ENCODE measurements at regions not wholly inside any gene's neighbourhood (a gene's known extent, or its start where the extent isn't known, plus 50 kb on each side); places are given as distances from the start of the nearest gene placed in this dataset.

DNA sequence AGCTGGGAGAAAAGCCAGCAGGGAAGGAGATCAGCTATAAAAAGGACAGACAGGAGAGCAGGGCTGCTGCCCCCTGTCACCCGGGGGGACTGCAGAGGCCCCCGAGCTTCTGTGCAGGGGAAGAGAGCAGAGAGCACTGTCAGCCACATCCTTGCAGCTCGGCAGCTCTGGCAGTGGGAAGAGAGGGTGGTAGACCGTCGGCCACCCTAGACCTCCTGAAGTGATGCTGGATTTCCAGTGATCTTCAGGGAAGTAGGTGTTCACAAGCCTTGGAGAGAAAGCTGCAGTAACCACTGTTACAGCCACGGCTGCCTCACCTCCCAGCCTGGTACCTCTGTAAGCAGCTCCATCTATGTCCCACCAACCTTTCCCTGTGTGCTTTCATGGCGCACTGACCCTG is 134.9 kb downstream of the TFCP2L1 start:
- no peak for DNase-seq (ENCODE audit: low spot score)
- Mint-ChIP-seq H3K27ac (no peak overlapping the region), H3K4me3 (no peak overlapping the region), H3K9me3 (no peaks in the 10 kb centered on the region), H3K36me3 (no peaks in the 10 kb centered on the region), H3K4me1 (no peaks in the 10 kb centered on the region), H3K27me3 (ENCODE audit: low read depth) (no peaks in the 10 kb centered on the region)
- TF ChIP-seq HMGXB4 (CRISPR knock-in tag; IDR thresholded peaks at IDR 0.05) (no peak), ZNF138 (CRISPR knock-in tag; conservative IDR thresholded peaks at IDR 0.05) (no peak), AFF4 (CRISPR knock-in tag; IDR thresholded peaks at IDR 0.05; ENCODE audit: borderline replicate concordance) (no peak), MXD4 (CRISPR knock-in tag; IDR thresholded peaks at IDR 0.05; ENCODE audit: borderline replicate concordance) (no peak), IRF2 (CRISPR knock-in tag; IDR thresholded peaks at IDR 0.05; ENCODE audit: borderline replicate concordance, low read depth) (no peak), ZNF396 (CRISPR knock-in tag; IDR thresholded peaks at IDR 0.05; ENCODE audit: borderline replicate concordance) (no peak)
- TF ChIP-seq, protein P1, sequence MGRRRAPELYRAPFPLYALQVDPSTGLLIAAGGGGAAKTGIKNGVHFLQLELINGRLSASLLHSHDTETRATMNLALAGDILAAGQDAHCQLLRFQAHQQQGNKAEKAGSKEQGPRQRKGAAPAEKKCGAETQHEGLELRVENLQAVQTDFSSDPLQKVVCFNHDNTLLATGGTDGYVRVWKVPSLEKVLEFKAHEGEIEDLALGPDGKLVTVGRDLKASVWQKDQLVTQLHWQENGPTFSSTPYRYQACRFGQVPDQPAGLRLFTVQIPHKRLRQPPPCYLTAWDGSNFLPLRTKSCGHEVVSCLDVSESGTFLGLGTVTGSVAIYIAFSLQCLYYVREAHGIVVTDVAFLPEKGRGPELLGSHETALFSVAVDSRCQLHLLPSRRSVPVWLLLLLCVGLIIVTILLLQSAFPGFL (CRISPR knock-in tag; IDR thresholded peaks at IDR 0.05; ENCODE audit: borderline replicate concordance), result no peak
- TF ChIP-seq, protein P2, sequence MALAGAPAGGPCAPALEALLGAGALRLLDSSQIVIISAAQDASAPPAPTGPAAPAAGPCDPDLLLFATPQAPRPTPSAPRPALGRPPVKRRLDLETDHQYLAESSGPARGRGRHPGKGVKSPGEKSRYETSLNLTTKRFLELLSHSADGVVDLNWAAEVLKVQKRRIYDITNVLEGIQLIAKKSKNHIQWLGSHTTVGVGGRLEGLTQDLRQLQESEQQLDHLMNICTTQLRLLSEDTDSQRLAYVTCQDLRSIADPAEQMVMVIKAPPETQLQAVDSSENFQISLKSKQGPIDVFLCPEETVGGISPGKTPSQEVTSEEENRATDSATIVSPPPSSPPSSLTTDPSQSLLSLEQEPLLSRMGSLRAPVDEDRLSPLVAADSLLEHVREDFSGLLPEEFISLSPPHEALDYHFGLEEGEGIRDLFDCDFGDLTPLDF (CRISPR knock-in tag; IDR thresholded peaks at IDR 0.05), result no peak
- ATAC-seq, result no peak
- ChIA-PET CTCF (interaction anchor here (0.9 to 3.5 kb wide), 2 partner anchors 21 to 55 kb away, joined by 4 to 15 read pairs; no protein-coding TSS in a partner anchor), POLR2A (no interaction called here)

- TF ChIP-seq IRF2 (CRISPR knock-in tag; IDR thresholded peaks at IDR 0.05; ENCODE audit: borderline replicate concordance, low read depth), result no peak
- TF ChIP-seq RELA (CRISPR knock-in tag; IDR thresholded peaks at IDR 0.05; ENCODE audit: borderline replicate concordance), result no peak
- TF ChIP-seq, protein P3, sequence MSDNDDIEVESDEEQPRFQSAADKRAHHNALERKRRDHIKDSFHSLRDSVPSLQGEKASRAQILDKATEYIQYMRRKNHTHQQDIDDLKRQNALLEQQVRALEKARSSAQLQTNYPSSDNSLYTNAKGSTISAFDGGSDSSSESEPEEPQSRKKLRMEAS (CRISPR knock-in tag; IDR thresholded peaks at IDR 0.05), result no peak
- no peak for TF ChIP-seq RORB (CRISPR knock-in tag; IDR thresholded peaks at IDR 0.05)
- TF ChIP-seq NR2C2 (CRISPR knock-in tag; IDR thresholded peaks at IDR 0.05), result no peak
- no peak for TF ChIP-seq IRF1 (CRISPR knock-in tag; IDR thresholded peaks at IDR 0.05)
- TF ChIP-seq ZNF396 (CRISPR knock-in tag; IDR thresholded peaks at IDR 0.05; ENCODE audit: borderline replicate concordance), result no peak
- no peak for TF ChIP-seq JAZF1 (CRISPR knock-in tag; IDR thresholded peaks at IDR 0.05)
- TF ChIP-seq, protein P4, sequence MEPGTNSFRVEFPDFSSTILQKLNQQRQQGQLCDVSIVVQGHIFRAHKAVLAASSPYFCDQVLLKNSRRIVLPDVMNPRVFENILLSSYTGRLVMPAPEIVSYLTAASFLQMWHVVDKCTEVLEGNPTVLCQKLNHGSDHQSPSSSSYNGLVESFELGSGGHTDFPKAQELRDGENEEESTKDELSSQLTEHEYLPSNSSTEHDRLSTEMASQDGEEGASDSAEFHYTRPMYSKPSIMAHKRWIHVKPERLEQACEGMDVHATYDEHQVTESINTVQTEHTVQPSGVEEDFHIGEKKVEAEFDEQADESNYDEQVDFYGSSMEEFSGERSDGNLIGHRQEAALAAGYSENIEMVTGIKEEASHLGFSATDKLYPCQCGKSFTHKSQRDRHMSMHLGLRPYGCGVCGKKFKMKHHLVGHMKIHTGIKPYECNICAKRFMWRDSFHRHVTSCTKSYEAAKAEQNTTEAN (CRISPR knock-in tag; IDR thresholded peaks at IDR 0.05), result no peak
- no peak for DNase-seq (ENCODE audit: low spot score)
- ChIA-PET CTCF (interaction anchor here (0.9 to 3.5 kb wide), 2 partner anchors 22 to 56 kb away, joined by 4 to 15 read pairs; no protein-coding TSS in a partner anchor), POLR2A (no interaction called here)
- Mint-ChIP-seq H3K36me3 (no peaks in the 10 kb centered on the region), H3K27me3 (ENCODE audit: low read depth) (no peaks in the 10 kb centered on the region), H3K9me3 (no peaks in the 10 kb centered on the region), H3K4me1 (no peaks in the 10 kb centered on the region), H3K27ac (no peak overlapping the region), H3K4me3 (no peak overlapping the region)
- no peak for ATAC-seq
These were observed 134.3 kb downstream of the TFCP2L1 start for GRCh38 chr2:121150713-121151112.
